Trophoblast cell (in vitro differentiated cells and primary cell): ENCODE measurements at regions not wholly inside any gene's neighbourhood (a gene's known extent, or its start where the extent isn't known, plus 50 kb on each side); places are given as distances from the start of the nearest gene placed in this dataset.

Experiments used
- DNase-seq, 2 donors: peaks; one replicate each; pipeline ENCODE4 v3.0.0-alpha.2; 2016
- H2AFZ ChIP-seq: 2 replicates; pipeline ENCODE4 v1.6.1; 2013; ENCODE audit warnings: low read length, moderate library complexity, mild to moderate bottlenecking; ENCODE audit not compliant: insufficient read depth, poor library complexity
- H2AK5ac ChIP-seq: 2 replicates; pipeline ENCODE4 v1.6.1; 2013; ENCODE audit warnings: mild to moderate bottlenecking, low read length
- H2BK120ac ChIP-seq: 2 replicates; pipeline ENCODE4 v1.6.1; 2013; ENCODE audit warnings: low read length, mild to moderate bottlenecking, moderate library complexity; ENCODE audit not compliant: insufficient read depth, poor library complexity
- H2BK12ac ChIP-seq: 2 replicates; pipeline ENCODE4 v1.6.1; 2013; ENCODE audit warnings: mild to moderate bottlenecking, low read length, moderate library complexity
- H2BK5ac ChIP-seq: 2 replicates; pipeline ENCODE4 v1.6.1; 2013; ENCODE audit warnings: low read length, low read depth, moderate library complexity, mild to moderate bottlenecking; ENCODE audit not compliant: poor library complexity
- H3K14ac ChIP-seq: 2 replicates; pipeline ENCODE4 v1.6.1; 2013; ENCODE audit warnings: mild to moderate bottlenecking, low read length
- H3K18ac ChIP-seq: 2 replicates; pipeline ENCODE4 v1.6.1; 2013; ENCODE audit warnings: mild to moderate bottlenecking, low read length
- H3K23ac ChIP-seq: 2 replicates; pipeline ENCODE4 v1.6.1; 2013; ENCODE audit warnings: low read length
- H3K27ac ChIP-seq: 2 replicates; pipeline ENCODE4 v1.5.1; 2013; ENCODE audit warnings: low read depth, mild to moderate bottlenecking, inconsistent platforms, low read length, moderate library complexity
- H3K27me3 ChIP-seq: 2 replicates; pipeline ENCODE4 v1.6.1; 2013; ENCODE audit warnings: inconsistent platforms, mild to moderate bottlenecking, low read length, moderate library complexity; ENCODE audit not compliant: insufficient read depth
- H3K36me3 ChIP-seq, 2 experiments: 1 replicate in 1 of 2; 2 replicates in 1 of 2; pipeline ENCODE4 v1.6.1; 2013; ENCODE audit warnings: low read length in 2 of 2, mild to moderate bottlenecking in 2 of 2, moderate library complexity in 1 of 2; ENCODE audit not compliant: insufficient read depth in 2 of 2, control insufficient read depth in 1 of 2
- H3K4ac ChIP-seq: 2 replicates; pipeline ENCODE4 v1.6.1; 2013; ENCODE audit warnings: low read depth, mild to moderate bottlenecking, low read length, moderate library complexity
- H3K4me1 ChIP-seq, 2 experiments: 1 replicate in 1 of 2; 2 replicates in 1 of 2; pipeline ENCODE4 v1.6.1; 2013; ENCODE audit warnings: low read length in 2 of 2, mild to moderate bottlenecking in 2 of 2, moderate library complexity in 1 of 2; ENCODE audit not compliant: insufficient read depth in 2 of 2, control insufficient read depth in 1 of 2
- H3K4me2 ChIP-seq: 2 replicates; pipeline ENCODE4 v1.6.1; 2013; ENCODE audit warnings: inconsistent platforms, mild to moderate bottlenecking, low read length, moderate library complexity
- H3K4me3 ChIP-seq: 2 replicates; pipeline ENCODE4 v1.5.1; 2013; ENCODE audit warnings: mild to moderate bottlenecking, low read depth, low read length, inconsistent platforms
- H3K79me1 ChIP-seq: one replicate; pipeline ENCODE4 v1.6.1; 2013; ENCODE audit warnings: low read length
- H3K79me2 ChIP-seq: 2 replicates; pipeline ENCODE4 v1.6.1; 2013; ENCODE audit warnings: low read length, mild to moderate bottlenecking; ENCODE audit not compliant: control insufficient read depth, insufficient read depth, poor library complexity
- H3K9ac ChIP-seq: 2 replicates; pipeline ENCODE4 v1.6.1; 2013; ENCODE audit warnings: mild to moderate bottlenecking, low read length
- H3K9me3 ChIP-seq: 2 replicates; pipeline ENCODE4 v1.6.1; 2013; ENCODE audit warnings: low read depth, mild to moderate bottlenecking, control low read depth, inconsistent platforms, low read length; ENCODE audit not compliant: insufficient read depth
- H4K12ac ChIP-seq: 2 replicates; pipeline ENCODE4 v1.6.1; 2013; ENCODE audit warnings: low read depth, mild to moderate bottlenecking, low read length, moderate library complexity
- H4K8ac ChIP-seq: 2 replicates; pipeline ENCODE4 v1.6.1; 2013; ENCODE audit warnings: low read depth, mild to moderate bottlenecking, low read length, moderate library complexity
- H4K91ac ChIP-seq: one replicate; pipeline ENCODE4 v1.6.1; 2013; ENCODE audit warnings: low read depth, mild to moderate bottlenecking, low read length, moderate library complexity
- WGBS: extraction: QIAGEN DNeasy Blood & Tissue Kit; methylation state at CpG from one replicate; pipeline ENCODE4 v1.1.7; 2013; ENCODE audit warnings: missing lambda C conversion rate; ENCODE audit not compliant: insufficient read length, insufficient coverage; ENCODE audit errors: extremely low coverage; 5-methylcytosine and 5-hydroxymethylcytosine counted together

- Histone ChIP-seq H3K14ac (no peak overlapping the region), H3K36me3 (no peaks in the 10 kb centered on the region), H3K79me1 (no peaks in the 10 kb centered on the region), H4K8ac (no peak overlapping the region), H3K27ac (no peak overlapping the region), H3K9ac (no peak overlapping the region), H2BK120ac (no peak overlapping the region), H2BK12ac (no peak overlapping the region), H3K4me1 (no peaks in the 10 kb centered on the region), H2AK5ac (no peak overlapping the region), H3K18ac (no peak overlapping the region), H3K23ac (no peak overlapping the region), H4K91ac (no peak overlapping the region), H3K4ac (no peak overlapping the region), H3K4me2 (no peak overlapping the region), H2AFZ (no peak overlapping the region), H4K12ac (no peak overlapping the region), H3K9me3 (no peaks in the 10 kb centered on the region), H3K27me3 (no peaks in the 10 kb centered on the region), H2BK5ac (no peak overlapping the region), H3K79me2 (no peaks in the 10 kb centered on the region), H3K4me3 (no peak overlapping the region)
- peak; percentile 13 to 57 for DNase-seq
- no CpG with 5 or more reads among the region's 1 CpG for WGBS
Measured at GRCh38 chr5:121752149-121752548, 99.5 kb upstream of the FTMT start.

- no CpG with 5 or more reads among the region's 4 CpGs for WGBS
- Histone ChIP-seq H3K4me3 (no peak overlapping the region), H4K8ac (no peak overlapping the region)
Measured at GRCh38 chr5:121755266-121755665, 96.4 kb upstream of the FTMT start.

GRCh38 chr5:121757753-121758152 lies 93.9 kb upstream of the FTMT start:
- no CpG with 5 or more reads among the region's 2 CpGs for WGBS
- Histone ChIP-seq H3K14ac (no peak overlapping the region), H2AFZ (no peak overlapping the region), H3K4ac (no peak overlapping the region), H3K4me1 (no peaks in the 10 kb centered on the region), H2AK5ac (no peak overlapping the region), H3K36me3 (no peaks in the 10 kb centered on the region), H3K27ac (no peak overlapping the region), H3K4me2 (no peak overlapping the region), H3K27me3 (no peaks in the 10 kb centered on the region), H3K79me2 (no peaks in the 10 kb centered on the region), H4K91ac (no peak overlapping the region), H3K18ac (no peak overlapping the region), H4K12ac (no peak overlapping the region), H3K9ac (no peak overlapping the region), H3K9me3 (no peaks in the 10 kb centered on the region), H3K4me3 (no peak overlapping the region), H2BK12ac (no peak overlapping the region), H3K79me1 (no peaks in the 10 kb centered on the region), H4K8ac (no peak overlapping the region), H2BK120ac (no peak overlapping the region), H3K23ac (no peak overlapping the region), H2BK5ac (no peak overlapping the region)
- DNase-seq: no peak

More at GRCh38 chr5:121755266-121755665, 96.4 kb upstream of the FTMT start:
- no peak overlapping the region for H3K27ac ChIP-seq
- H4K12ac ChIP-seq: no peak overlapping the region
- no peak overlapping the region for H3K18ac ChIP-seq
- no peaks in the 10 kb centered on the region for H3K36me3 ChIP-seq
- no peak overlapping the region for H2BK5ac ChIP-seq
- H2AFZ ChIP-seq: no peak overlapping the region
- H4K91ac ChIP-seq: no peak overlapping the region
- H3K79me1 ChIP-seq: no peaks in the 10 kb centered on the region
- no peak overlapping the region for H2BK120ac ChIP-seq
- H3K4me2 ChIP-seq: no peak overlapping the region
- H3K23ac ChIP-seq: no peak overlapping the region
- no peaks in the 10 kb centered on the region for H3K27me3 ChIP-seq
- H3K79me2 ChIP-seq: no peaks in the 10 kb centered on the region
- no peak overlapping the region for H3K14ac ChIP-seq
- no peak overlapping the region for H2BK12ac ChIP-seq
- H2AK5ac ChIP-seq: no peak overlapping the region
- no peaks in the 10 kb centered on the region for H3K9me3 ChIP-seq
- no peak overlapping the region for H3K9ac ChIP-seq
- no peak overlapping the region for H3K4ac ChIP-seq
- no peak for DNase-seq
- no peaks in the 10 kb centered on the region for H3K4me1 ChIP-seq

GRCh38 chr5:121758615-121759014 lies 93.1 kb upstream of the FTMT start:
- Histone ChIP-seq H2BK120ac (no peak overlapping the region), H2BK12ac (peak overlapping the region; percentile 64), H2AK5ac (peak overlapping the region; percentile 89), H3K4me2 (no peak overlapping the region), H3K9ac (no peak overlapping the region), H3K4me1 (no peaks in the 10 kb centered on the region), H3K14ac (no peak overlapping the region), H4K12ac (no peak overlapping the region), H4K8ac (peak overlapping the region; percentile 19), H3K27ac (no peak overlapping the region), H3K23ac (no peak overlapping the region), H3K18ac (no peak overlapping the region), H4K91ac (peak overlapping the region; percentile 24), H3K4ac (no peak overlapping the region), H2AFZ (no peak overlapping the region), H3K79me2 (no peaks in the 10 kb centered on the region), H3K36me3 (no peaks in the 10 kb centered on the region), H2BK5ac (peak overlapping the region; percentile 13), H3K27me3 (no peaks in the 10 kb centered on the region), H3K79me1 (no peaks in the 10 kb centered on the region), H3K4me3 (no peak overlapping the region), H3K9me3 (no peaks in the 10 kb centered on the region)
- WGBS: no CpG with 5 or more reads among the region's 6 CpGs
- DNase-seq: no peak
